ENCODE measurements at regions not wholly inside any gene's neighbourhood (a gene's known extent, or its start where the extent isn't known, plus 50 kb on each side); places are given as distances from the start of the nearest gene placed in this dataset.

DNA sequence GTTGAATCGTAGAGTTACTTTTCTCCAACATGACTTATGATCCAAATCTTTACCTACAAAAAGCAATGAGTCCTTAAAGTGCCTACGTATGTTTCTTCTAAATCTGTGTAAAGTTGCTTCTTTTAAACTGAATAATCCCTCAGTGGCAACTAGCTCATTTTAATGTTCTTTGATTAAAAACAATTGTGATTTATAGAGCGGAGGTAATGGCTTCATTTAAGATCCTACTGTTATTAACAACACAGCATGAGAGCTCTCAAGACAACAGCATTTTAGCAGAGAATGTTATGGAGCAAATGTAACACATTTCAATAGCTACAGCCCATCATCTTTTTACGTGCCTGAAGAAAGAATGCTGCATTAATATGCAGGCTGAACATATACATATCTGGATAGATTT is 55.3 kb upstream of the VGLL3 start:
- ATAC-seq (no peak), DNase-seq (ENCODE audit: low read depth, low spot score) (no peak), FAIRE-seq (no peak)
- H3K4me2 ChIP-seq (ENCODE audit: control insufficient read depth, insufficient read depth) = no peak overlapping the region
- in situ Hi-C loops (cut with MboI) (no loop called here), intact Hi-C loops (cut with micrococcal nuclease; ENCODE audit: unreplicated experiment) (no loop called here)
- WGBS (ENCODE audit: insufficient coverage, insufficient replicate concordance, low lambda C conversion rate, missing lambda C conversion rate) = 7% methylated on average over 4 of the region's 4 CpGs
- H3K4me3 ChIP-seq = no peak overlapping the region
- no peaks in the 10 kb centered on the region for H3K36me3 ChIP-seq (ENCODE audit: control insufficient read depth in 2 of 2, insufficient read depth in 2 of 2, low read length in 1 of 2)
- H3K27me3 ChIP-seq (replicated peaks in 1 of 2; ENCODE audit: control insufficient read depth in 2 of 2, insufficient read depth in 2 of 2, low read length in 1 of 2) = no peaks in the 10 kb centered on the region
- BruUV-seq (replicated peaks) = no TSS peak
- no peaks in the 10 kb centered on the region for H4K20me1 ChIP-seq (ENCODE audit: control insufficient read depth, insufficient read depth)
- H3K4me1 ChIP-seq (ENCODE audit: control insufficient read depth, insufficient read depth, low read length) = no peaks in the 10 kb centered on the region
- TF ChIP-seq BCL3 (IDR thresholded peaks at IDR 0.05; ENCODE audit: borderline replicate concordance, insufficient read depth, low read depth, low read length, poor library complexity, severe bottlenecking) (no peak), ATF7 (IDR thresholded peaks at IDR 0.05; ENCODE audit: low read depth) (no peak), SMAD1 (IDR thresholded peaks at IDR 0.05; ENCODE audit: low read depth, partially characterized antibody) (no peak), ASH2L (IDR thresholded peaks at IDR 0.05; ENCODE audit: borderline replicate concordance, low read depth) (no peak), CREM (IDR thresholded peaks at IDR 0.05; ENCODE audit: low read depth) (no peak), ZNF687 (IDR thresholded peaks at IDR 0.05) (no peak), SMARCA5 (IDR thresholded peaks at IDR 0.05) (no peak)
- TF ChIP-seq, protein P1, sequence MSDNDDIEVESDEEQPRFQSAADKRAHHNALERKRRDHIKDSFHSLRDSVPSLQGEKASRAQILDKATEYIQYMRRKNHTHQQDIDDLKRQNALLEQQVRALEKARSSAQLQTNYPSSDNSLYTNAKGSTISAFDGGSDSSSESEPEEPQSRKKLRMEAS (IDR thresholded peaks at IDR 0.05; ENCODE audit: low read depth, low read length) = no peak
- SMC1A ChIA-PET (ENCODE audit: uncharacterized antibody, unreplicated experiment) = no interaction called here
- RAD21 ChIA-PET (ENCODE audit: unreplicated experiment) = no interaction called here
- POLR2A ChIA-PET = no interaction called here
- CTCF ChIA-PET = no interaction called here
- H3K9ac ChIP-seq (ENCODE audit: control insufficient read depth, insufficient read depth, low read length) = no peak overlapping the region
- no peaks in the 10 kb centered on the region for H3K9me3 ChIP-seq (replicated peaks; ENCODE audit: control insufficient read depth, insufficient read depth, low read length)
- H2AFZ ChIP-seq (ENCODE audit: control insufficient read depth, low read depth, low read length) = no peak overlapping the region
- H3K79me2 ChIP-seq (ENCODE audit: control insufficient read depth, insufficient read depth, low read length) = no peaks in the 10 kb centered on the region
- H3K27ac ChIP-seq (ENCODE audit: control insufficient read depth, insufficient read depth) = no peak overlapping the region
